GM18861 (cell line): ENCODE measurements at regions not wholly inside any gene's neighbourhood (a gene's known extent, or its start where the extent isn't known, plus 50 kb on each side); places are given as distances from the start of the nearest gene placed in this dataset.

Experiments
- ATAC-seq: cut with Tn5 transposase; IDR thresholded peaks from one replicate; pipeline ENCODE4 v1.9.1; 2021; ENCODE audit not compliant: unreplicated experiment

GRCh38 chr6:130547723-130548122 is 181.9 kb downstream of the TMEM200A start:
- no peak for ATAC-seq

- ATAC-seq: no peak
Measured at GRCh38 chr6:130557481-130558112, 191.8 kb downstream of the TMEM200A start.

- no peak for ATAC-seq
Measured at GRCh38 chr6:130558131-130558530, 192.3 kb downstream of the TMEM200A start.

- no peak for ATAC-seq
Measured at GRCh38 chr6:130559166-130559565, 193.3 kb downstream of the TMEM200A start.

- no peak for ATAC-seq
Measured at GRCh38 chr6:130560231-130560630, 194.4 kb downstream of the TMEM200A start.

GRCh38 chr6:130561159-130561558 is 195.3 kb downstream of the TMEM200A start:
- ATAC-seq: peak; percentile 55

GRCh38 chr6:130565696-130566095 is 199.9 kb downstream of the TMEM200A start:
- no peak for ATAC-seq

GRCh38 chr6:130574146-130574545 is 208.3 kb downstream of the TMEM200A start:
- no peak for ATAC-seq

- no peak for ATAC-seq
Measured at GRCh38 chr6:130575557-130575956, 209.7 kb downstream of the TMEM200A start.

GRCh38 chr6:130575971-130576370 is 210.2 kb downstream of the TMEM200A start:
- ATAC-seq: peak; percentile 100

- no peak for ATAC-seq
Measured at GRCh38 chr6:130577178-130577919, 211.5 kb downstream of the TMEM200A start.

GRCh38 chr6:130578713-130579112 is 212.9 kb downstream of the TMEM200A start:
- no peak for ATAC-seq

- no peak for ATAC-seq
Measured at GRCh38 chr6:130583268-130583667, 217.5 kb downstream of the TMEM200A start.

GRCh38 chr6:130585587-130585986 is 219.8 kb downstream of the TMEM200A start:
- ATAC-seq: no peak

- ATAC-seq: no peak
Measured at GRCh38 chr6:130587778-130588520, 222.1 kb downstream of the TMEM200A start.

- ATAC-seq: peak; percentile 82
Measured at GRCh38 chr6:130593200-130593599, 227.4 kb downstream of the TMEM200A start.

GRCh38 chr6:130593948-130594347 is 228.1 kb downstream of the TMEM200A start:
- no peak for ATAC-seq

GRCh38 chr6:130598021-130598989 is 228.9 kb upstream of the SMLR1 start:
- ATAC-seq: no peak

GRCh38 chr6:130600880-130601341 is 226.3 kb upstream of the SMLR1 start:
- ATAC-seq: no peak

- ATAC-seq: no peak
Measured at GRCh38 chr6:130602151-130602770, 224.9 kb upstream of the SMLR1 start.
